NCI-H345 treated with DMSO at 0.1 percent for 48 hours (cell line): ENCODE measurements at regions not wholly inside any gene's neighbourhood (a gene's known extent, or its start where the extent isn't known, plus 50 kb on each side); places are given as distances from the start of the nearest gene placed in this dataset.
"Not testable (repeated sequence)": the region's sequence is repeated elsewhere in the genome, so short reads cannot be mapped to it uniquely, and the experiment has no call there.

Experiments
- DNase-seq: peaks from one replicate; lab custom pipeline; 2025; ENCODE audit not compliant: unreplicated experiment; lab: John Stamatoyannopoulos, UW

DNA sequence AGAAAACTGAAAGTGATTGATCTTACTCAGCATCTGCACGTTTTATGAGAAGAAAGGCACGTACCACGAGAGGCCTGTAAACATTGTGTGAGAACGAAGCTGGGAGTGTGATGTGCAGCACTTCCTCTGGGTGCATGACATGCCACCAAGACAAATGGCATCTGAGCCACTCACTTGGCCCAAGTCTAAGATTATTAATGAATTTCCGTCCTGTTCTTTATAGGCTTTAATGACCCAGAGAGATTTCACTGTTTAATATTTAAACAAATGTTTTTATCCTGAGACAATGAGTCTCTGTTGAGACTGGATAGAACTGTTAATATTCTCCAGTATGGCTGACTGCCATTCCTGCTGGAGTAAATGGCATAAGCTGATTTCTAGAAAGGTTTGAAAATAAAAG, 172.6 kb upstream of the PHACTR1 start:
- no peak for DNase-seq

DNA sequence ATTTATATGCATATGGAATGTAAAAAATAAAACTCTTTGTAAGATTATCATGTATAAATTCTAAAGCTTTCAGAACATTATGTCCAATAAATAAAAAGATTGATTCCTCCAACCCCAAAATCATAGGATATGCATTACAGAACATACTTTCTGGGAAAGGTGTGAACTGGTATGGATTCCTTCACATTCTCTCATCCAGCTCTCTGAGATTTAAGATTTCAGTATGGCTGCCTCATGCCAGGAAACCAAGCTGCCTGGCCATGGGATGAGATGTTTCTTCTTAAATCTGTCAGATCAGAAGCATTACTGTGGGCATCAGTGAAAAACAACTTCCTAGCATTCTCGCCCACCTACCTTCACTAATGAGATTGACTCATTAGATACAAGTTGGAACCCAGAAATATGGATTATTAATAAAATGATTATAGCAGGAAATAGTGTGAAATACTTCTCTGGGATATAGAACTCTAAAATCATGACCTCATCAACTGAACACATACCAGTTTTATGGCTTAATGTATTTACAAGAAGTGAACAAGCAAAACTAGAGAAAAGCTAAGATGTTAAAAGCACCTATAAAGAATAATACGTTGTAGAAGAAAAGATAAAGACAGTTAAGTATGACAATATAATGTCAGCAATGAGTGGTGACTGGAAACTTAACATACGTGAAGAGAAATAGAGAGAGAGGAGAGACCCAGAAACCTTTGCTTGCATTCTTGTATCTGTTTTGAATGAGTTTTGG, 171.6 kb upstream of the PHACTR1 start:
- no peak for DNase-seq

DNA sequence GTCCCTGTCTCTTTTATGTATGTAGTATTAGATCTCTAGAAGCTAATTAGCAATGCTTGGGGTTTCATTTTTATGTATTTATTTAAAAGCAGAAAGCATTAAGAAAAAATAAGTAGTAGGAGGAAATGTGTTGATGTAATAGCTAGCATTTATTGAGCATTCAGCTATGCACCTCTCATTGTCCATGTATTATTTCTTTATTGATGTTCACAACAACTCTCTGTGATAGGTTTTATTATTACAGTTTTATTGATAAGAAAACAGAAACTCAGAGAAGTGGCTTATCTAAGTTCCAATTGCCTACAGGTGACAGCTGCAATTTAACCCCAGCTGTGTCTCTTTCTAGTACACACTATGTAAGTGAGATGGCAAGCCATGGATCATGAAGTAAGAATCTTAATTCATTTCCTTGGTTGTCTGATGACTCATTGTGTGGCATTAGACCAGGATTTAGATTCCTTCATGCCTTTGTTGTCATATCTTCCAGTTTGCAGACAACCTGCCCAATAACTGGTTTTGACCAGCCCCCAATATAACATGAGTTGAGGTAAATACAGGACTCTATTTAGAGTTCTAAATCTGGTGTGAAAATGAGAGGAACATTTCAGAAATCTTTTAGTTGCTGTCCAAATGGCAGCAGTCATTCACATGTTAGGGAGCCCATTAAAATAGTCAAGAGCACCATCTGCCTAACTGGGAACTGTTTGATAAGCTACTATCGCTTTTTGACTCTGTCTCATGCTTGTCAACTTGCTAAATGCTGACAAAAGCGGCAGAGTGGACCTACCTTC, 170.8 kb upstream of the PHACTR1 start:
- no peak for DNase-seq

DNA sequence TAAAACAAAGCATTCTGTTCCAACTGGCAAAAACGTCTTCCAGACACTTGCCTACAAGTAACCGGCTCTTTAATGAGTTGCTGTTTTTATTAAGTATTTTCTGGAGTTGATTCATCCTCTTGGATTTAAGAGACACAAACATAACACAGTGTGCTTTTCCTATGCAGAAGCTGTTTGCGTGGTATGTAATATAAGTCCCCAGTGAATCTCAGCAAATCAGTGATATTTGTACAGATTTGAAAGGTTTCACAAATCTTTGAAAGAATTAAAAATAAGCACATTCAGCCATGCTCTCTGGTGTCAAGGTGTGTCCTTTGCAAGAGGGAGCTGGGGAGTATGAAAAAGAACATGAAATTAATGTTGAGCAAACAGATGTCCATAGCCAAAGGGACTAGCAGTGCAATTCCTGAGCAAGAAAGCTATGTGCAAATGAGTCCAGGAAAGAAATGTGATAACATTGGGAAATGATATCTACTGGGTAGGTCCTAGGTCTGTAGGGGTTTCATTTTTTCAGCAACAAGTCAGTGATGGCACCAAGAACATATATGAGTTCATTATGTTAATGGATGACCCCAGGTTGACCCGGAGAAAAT, 170.1 kb upstream of the PHACTR1 start:
- no peak for DNase-seq

DNA sequence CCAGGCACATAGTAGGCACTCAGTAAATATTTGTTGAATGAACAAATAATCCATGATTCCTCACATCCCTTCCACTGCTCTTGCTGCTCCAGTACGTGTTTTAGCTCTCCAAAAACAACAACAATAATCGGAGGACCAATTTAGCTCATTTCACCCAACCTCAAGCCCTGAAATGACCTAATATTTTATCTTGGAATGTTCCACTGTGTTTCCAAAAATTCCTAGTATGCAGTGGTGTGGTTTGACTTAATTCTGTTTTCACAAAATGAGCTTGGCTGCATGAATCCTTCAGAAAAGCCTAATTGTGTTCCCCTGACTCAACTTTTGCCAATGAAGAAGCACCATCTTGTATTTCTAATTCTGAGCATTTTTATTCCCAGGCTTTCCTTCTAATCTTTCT, 168.0 kb upstream of the PHACTR1 start:
- no peak for DNase-seq

DNA sequence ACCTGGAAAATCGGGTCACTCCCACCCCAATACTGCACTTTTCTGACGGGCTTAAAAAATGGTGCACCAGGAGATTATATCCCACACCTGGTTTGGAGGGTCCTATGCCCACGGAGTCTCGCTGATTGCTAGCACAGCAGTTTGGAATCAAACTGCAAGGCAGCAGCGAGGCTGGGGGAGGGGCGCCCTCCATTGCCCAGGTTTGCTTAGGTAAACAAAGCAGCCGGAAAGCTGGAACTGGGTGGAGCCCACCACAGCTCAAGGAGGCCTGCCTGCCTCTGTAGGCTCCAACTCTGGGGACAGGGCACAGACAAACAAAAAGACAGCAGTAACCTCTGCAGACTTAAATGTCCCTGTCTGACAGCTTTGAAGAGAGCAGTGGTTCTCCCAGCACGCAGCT, 167.1 kb upstream of the PHACTR1 start:
- DNase-seq, result not testable (repeated sequence)

DNA sequence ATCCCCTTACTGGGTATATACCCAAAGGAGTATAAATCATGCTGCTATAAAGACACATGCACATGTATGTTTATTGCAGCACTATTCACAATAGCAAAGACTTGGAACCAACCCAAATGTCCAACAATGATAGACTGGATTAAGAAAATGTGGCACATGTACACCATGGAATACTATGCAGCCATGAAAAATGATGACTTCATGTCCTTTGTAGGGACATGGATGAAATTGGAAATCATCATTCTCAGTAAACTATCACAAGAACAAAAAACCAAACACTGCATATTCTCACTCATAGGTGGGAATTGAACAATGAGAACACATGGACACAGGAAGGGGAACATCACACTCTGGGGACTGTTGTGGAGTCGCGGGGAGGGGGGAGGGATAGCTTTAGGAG, 161.7 kb upstream of the PHACTR1 start:
- DNase-seq, result not testable (repeated sequence)

DNA sequence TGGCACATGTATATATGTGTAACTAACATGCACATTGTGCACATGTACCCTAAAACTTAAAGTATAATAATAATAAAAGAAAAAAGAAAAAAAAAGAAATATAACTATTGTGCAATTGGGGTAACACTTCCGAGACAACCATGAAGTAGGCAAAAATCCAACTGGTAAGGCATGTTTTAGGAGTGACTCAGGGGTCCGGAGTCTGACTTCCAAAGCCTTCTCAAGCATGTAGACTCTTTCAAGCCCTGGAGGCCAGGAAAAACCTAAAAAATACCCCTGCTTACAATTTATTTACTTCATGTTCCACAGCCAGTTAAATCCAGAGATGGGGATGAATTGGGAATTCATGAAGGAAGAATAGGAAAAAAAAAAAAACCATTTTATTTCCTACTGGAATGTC, 161.3 kb upstream of the PHACTR1 start:
- DNase-seq, result no peak

DNA sequence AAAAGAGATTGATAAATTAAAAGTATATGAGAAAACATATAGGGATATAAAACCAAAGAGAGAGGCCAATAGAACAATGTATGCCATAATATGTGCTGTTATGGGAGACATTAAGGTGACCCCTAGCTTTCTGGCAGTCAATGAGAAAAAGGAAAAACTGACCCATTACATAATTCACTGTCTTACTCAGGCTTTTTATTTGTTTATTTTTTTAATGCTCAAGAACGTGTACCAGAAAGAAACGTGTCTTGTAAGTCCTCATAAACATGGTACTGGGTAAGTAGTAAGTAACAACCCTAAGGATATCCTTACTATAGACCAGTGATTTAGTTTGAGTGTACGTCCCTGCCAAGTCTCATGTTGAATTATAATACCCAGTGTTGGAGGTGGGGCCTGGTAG, 160.8 kb upstream of the PHACTR1 start:
- no peak for DNase-seq

DNA sequence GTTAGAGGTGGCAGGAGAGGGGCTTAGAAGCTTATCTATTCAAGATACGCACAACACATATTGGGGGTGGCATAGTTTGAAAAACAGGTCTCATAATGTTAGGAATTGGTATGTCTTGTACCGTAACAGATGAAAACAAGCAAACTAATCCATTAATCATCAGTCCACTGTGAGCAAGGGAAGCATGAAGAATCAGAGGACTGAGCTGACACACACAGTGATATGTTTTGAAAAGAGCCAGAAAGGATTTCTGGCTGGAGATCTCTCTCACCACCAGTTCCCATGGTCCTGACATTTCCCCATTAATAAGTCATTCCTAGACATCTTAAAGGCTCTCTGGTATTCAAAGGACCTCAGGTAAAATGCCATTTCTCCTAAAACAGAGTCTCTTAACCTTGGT, 158.8 kb upstream of the PHACTR1 start:
- no peak for DNase-seq

DNA sequence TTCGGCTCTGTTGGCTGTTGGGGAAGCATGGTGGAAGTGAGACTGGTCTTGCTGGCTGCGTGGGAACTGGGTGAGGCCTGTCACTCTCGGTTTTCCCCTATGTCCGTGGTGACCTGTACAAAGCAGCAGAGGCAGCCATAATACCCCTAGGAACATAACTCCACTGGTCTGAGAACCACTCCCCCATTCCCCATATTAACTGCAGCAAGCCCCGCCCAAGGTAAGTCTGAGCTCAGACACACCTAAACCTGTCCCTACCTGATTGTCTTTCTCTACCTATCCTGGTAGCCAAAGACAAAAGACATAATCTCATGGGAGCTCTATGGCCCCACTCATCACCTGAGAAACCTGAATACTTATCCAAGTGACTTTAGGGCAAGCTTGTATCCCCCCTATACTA, 156.3 kb upstream of the PHACTR1 start:
- DNase-seq, result no peak

DNA sequence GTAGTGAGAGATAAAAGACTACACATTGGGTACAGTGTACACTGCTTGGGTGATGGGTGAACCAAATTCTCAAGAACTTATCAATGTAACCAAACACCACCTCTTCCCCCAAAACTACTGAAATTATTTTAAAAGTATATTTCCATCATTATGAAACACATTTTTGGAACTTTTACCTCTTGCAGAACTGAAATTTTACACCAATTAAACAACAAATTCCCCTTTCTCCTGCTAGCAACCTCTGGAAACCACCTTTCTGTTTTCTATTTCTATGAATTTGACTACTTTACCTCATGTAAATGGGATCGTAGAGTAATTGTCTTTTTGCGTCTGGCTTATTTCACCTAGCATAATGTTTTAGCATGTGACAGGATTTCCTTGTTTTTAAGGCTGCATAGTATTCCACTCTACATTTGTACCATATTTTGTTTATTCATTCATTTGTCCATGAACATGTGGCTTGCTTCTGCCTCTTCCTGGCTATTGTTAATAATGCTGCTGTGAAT, 149.9 kb upstream of the PHACTR1 start:
- no peak for DNase-seq

DNA sequence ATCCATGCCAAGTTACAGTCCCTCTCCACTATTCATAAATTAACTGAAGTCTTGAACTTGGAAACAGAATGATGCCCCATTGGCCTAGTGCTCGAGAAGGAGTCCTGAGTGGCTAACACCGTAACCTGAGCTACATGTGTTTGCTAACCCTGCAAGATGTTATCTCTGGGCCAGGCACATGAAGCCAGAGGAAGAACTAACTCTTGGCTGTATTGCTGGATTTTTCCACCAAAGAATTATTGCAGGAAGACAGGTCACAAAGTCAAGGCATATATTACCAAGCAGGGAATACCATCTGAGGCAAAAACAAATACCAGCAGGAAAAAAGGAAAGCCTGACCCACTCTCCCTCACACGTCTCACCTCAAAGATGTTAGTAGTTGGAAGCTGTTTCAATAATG, 148.9 kb upstream of the PHACTR1 start:
- DNase-seq, result no peak

DNA sequence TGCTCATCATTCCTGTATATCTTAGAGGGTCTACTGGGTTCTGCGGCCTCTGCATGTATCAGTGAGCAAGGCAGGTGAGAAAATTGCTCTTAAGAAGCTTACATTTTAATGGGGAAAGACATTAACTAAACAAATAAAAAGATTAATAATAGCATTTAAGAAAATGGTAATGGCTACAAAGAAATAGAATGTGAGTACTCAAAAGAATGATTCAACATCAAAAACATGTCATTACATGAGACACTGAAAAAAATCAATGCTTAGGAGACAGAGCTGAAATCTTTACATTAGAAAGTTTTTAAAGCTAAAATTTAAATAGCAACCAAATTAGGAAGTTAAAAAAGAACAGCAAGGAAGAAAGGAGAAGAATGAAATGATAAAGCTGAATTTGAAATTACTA, 146.9 kb upstream of the PHACTR1 start:
- no peak for DNase-seq

DNA sequence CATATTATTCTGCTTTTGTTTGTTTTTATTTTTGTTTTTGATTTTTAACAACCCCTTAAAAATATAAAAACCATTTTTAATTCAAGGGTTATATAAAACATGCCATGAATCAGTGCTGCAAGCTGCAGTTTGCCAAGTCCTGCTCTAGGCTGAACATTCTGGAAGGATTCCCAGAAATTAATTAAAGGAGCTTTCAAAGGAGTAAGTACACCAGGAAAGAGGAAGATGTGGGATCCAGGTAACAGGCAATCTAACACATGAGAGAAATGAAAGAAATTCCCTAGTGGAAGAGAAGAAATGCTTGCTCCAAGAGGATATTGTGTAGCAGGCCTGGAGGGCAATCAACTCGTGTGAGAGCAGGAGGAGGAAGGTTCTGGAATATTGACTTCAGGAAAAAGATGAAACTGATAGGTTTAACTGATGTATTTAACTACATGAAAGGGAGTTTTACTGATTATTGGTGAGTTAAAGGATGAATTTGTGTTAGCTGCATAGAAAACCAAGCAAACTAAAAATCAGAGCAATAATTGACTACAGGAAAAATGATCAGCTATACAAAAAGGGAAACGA, 146.0 kb upstream of the PHACTR1 start:
- no peak for DNase-seq

DNA sequence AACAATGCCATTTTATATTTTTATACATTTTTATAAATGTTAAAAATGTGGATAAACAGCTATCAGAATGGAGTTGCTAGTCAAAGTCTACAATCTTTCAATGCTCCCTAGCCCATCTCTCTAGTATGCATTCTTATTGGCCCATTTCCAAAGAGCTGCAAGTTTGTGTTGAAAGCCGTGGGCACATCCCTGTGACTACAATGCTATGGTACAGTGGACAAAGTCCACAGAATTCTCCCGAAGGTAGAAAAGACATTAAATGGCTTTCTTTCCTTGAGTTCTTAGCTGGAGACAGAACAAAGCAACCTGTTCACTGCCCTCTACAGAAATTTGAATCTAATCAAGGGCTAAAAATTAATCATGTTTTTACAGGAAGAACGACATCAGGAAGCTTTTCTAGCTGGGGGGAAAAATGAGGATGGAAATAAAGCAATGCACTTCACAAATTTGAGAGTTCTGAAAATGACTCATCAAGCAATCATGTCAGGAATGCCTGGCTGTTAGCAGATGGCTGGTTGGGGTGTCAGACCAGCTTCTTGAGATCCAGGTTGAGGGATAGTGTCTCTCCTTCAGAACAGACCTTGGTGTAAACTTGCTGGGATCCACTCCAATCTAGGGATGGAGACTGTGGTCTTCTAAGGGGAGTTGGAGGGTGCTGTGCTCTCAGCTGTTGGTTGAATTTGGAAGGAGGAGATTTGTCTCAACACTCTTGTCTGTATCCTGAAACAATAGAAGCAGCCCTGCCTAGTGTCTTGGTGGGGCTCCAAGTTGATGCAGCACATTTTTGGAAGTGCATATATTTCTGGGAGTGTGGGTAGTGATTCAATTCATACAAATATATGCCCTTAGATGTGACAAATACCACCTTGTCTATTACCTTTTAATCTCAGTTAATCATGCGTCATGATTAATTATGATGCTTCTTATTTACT, 143.4 kb upstream of the PHACTR1 start:
- DNase-seq, result no peak

DNA sequence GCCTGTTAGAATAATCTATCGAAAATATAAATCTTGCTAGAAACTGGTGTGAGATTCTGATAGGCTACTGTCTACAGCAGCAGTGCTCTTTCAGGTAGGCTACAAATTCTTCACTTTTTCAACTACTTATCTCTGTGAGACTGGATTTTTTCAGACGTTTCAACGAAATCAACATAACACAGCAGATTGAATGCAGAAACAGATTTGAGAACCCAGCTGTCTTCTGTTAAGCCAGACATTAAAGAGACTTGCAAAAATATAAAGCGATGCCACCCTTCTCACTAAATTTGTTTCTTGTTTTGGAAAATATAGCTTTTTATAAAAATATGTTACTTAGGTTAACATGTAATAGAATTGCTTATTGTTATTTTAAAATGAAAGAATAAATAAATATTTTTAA, 140.6 kb upstream of the PHACTR1 start:
- no peak for DNase-seq

DNA sequence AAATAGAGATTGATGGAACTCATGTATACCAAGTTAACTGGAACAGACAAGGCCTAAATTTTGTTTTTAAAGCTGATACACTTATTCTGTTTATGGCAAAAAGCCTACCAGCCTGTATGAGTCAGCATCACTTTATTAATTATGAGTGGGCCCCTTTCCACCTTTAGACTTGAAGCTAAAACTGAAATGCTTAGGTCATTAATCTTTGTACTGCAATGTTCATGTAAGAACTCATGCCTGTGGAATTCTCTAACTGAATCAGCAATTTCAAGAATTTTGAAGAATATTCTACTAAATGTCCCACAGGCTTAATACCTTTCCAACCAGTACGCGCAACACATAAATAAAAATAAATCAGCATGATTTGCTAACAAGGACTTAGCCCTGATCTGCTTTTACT, 140.2 kb upstream of the PHACTR1 start:
- no peak for DNase-seq

DNA sequence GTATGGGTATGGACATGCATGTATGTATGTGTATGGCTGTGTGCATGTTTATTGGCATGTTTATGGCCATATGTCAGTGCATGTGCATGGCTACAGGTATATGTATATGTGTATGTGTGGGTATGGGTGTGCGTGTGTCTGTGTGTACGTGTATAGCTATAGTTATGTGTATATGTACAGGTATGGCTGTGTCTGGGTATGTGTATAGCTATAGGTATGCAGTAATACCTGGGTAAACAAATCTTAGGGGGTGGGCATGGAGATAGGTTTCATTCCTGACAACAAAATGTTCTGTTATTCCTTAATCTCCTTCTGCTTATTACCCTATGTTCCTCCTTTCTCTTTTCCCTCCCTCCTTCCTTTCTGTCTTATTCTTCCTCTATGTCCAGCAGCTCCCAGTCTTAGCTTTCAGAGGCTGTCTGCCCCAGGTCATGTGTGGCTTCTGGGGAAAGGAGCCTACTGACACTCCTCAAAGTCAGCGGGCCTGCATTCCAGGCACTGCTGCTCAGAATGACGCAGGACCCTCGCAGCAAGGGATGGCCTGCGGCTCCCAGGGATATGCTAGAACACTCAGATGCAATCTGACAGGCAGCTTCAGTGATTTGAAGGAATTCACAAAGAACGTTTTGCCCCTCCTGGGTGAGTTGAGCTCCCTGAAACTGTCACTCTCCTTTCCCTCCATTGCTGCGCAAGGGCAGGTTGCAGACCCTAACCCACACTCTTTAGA, 139.3 kb upstream of the PHACTR1 start:
- no peak for DNase-seq

DNA sequence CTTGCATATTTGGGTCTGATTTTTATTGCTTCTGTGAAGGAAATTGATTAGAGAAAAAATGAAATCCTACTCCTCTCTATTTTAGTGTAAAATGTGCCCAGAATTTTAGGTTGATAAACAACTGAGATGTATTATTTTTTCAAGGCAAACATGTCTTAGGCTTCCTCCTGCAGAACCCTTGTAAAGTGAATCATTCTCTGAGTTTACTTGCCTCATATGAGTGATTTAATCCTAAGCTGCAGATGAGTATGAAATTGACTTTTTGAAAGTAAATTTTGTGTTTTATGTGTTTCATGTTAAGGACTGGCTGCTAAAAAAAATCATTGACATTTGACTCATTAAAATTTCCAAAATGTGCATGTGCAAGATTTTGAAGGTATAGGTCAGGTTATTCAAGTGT, 138.5 kb upstream of the PHACTR1 start:
- DNase-seq, result no peak
